ENCODE measurements at regions not wholly inside any gene's neighbourhood (a gene's known extent, or its start where the extent isn't known, plus 50 kb on each side); places are given as distances from the start of the nearest gene placed in this dataset.
A peak's percentile ranks its signal among the peaks of the same experiment; 100 is the strongest.
"Not testable (repeated sequence)": the region's sequence is repeated elsewhere in the genome, so short reads cannot be mapped to it uniquely, and the experiment has no call there.

GRCh38 chr15:77877869-77878577, 199.5 kb downstream of the TBC1D2B start:
- DNase-seq, result peak; percentile 6

GRCh38 chr15:77876107-77876820, 201.2 kb downstream of the TBC1D2B start:
- not testable (repeated sequence) for DNase-seq

GRCh38 chr15:77875066-77875721, 202.3 kb downstream of the TBC1D2B start:
- DNase-seq, result peak; percentile 69

GRCh38 chr15:77874063-77874462, 203.4 kb downstream of the TBC1D2B start:
- no peak for DNase-seq

GRCh38 chr15:77872521-77873425, 204.7 kb downstream of the TBC1D2B start:
- DNase-seq, result not testable (repeated sequence)

- peak; percentile 5 for DNase-seq
Measured at GRCh38 chr15:77871852-77872371, 205.6 kb downstream of the TBC1D2B start.

- DNase-seq, result peak; percentile 58
Measured at GRCh38 chr15:77870195-77871065, 207.1 kb downstream of the TBC1D2B start.

GRCh38 chr15:77869021-77869895, 208.3 kb downstream of the TBC1D2B start:
- DNase-seq, result peak; percentile 24

- peak; percentile 35 for DNase-seq
Measured at GRCh38 chr15:77868048-77868629, 209.4 kb downstream of the TBC1D2B start.

GRCh38 chr15:77867266-77868047, 210.1 kb downstream of the TBC1D2B start:
- DNase-seq, result no peak

- no peak for DNase-seq
Measured at GRCh38 chr15:77866596-77867125, 210.8 kb downstream of the TBC1D2B start.

- no peak for DNase-seq
Measured at GRCh38 chr15:77866186-77866585, 211.3 kb downstream of the TBC1D2B start.

- no peak for DNase-seq
Measured at GRCh38 chr15:77865701-77866100, 211.8 kb downstream of the TBC1D2B start.

- no peak for DNase-seq
Measured at GRCh38 chr15:77865106-77865610, 212.4 kb downstream of the TBC1D2B start.

- DNase-seq, result no peak
Measured at GRCh38 chr15:77864211-77865105, 213.1 kb downstream of the TBC1D2B start.

- no peak for DNase-seq
Measured at GRCh38 chr15:77863491-77864105, 213.9 kb downstream of the TBC1D2B start.

- no peak for DNase-seq
Measured at GRCh38 chr15:77862651-77863104, 214.8 kb downstream of the TBC1D2B start.

All from NCI-H69 (cell line).